ENCODE measurements at regions not wholly inside any gene's neighbourhood (a gene's known extent, or its start where the extent isn't known, plus 50 kb on each side); places are given as distances from the start of the nearest gene placed in this dataset.

GRCh38 chr4:159455675-159456237, 352.9 kb downstream of the RAPGEF2 start:
- TF ChIP-seq CTCF (IDR thresholded peaks at IDR 0.05) (no peak), POLR2A (IDR thresholded peaks at IDR 0.05) (no peak)

Data from lower leg skin (tissue), 3 donors.